NB4 (cell line): ENCODE measurements at regions not wholly inside any gene's neighbourhood (a gene's known extent, or its start where the extent isn't known, plus 50 kb on each side); places are given as distances from the start of the nearest gene placed in this dataset.
A peak's percentile ranks its signal among the peaks of the same experiment; 100 is the strongest.

Experiments used
- DNase-seq: peaks from one replicate; pipeline ENCODE4 v3.0.0; 2010; ENCODE audit warnings: low read depth
- H3K4me3 ChIP-seq: one replicate; pipeline ENCODE4 v1.5.1; 2011; ENCODE audit warnings: mild to moderate bottlenecking, low read depth, low read length, moderate library complexity
- CTCF ChIP-seq: IDR thresholded peaks from one replicate; pipeline ENCODE4 v1.5.1; 2012; ENCODE audit warnings: low read depth, low read length
- MAX ChIP-seq: IDR thresholded peaks from 2 replicates; pipeline ENCODE4 v1.6.1; 2011; ENCODE audit warnings: low read depth, low read length
- MYC ChIP-seq: IDR thresholded peaks from 2 replicates; pipeline ENCODE4 v1.6.1; 2011; ENCODE audit warnings: low read depth, low read length
- POLR2A ChIP-seq: IDR thresholded peaks from 2 replicates; pipeline ENCODE4 v1.6.1; 2011; ENCODE audit warnings: mild to moderate bottlenecking; ENCODE audit not compliant: insufficient read length; ENCODE audit errors: extremely low read depth

- TF ChIP-seq POLR2A, result no peak
- no peak for TF ChIP-seq MYC
- H3K4me3 ChIP-seq, result no peak overlapping the region
- DNase-seq, result peak; percentile 2
Measured at GRCh38 chr2:14348247-14348646, 284.3 kb upstream of the LRATD1 start.

- DNase-seq, result no peak
- no peak for TF ChIP-seq POLR2A
- TF ChIP-seq MAX, result no peak
- TF ChIP-seq CTCF, result no peak
- no peak for TF ChIP-seq MYC
- no peak overlapping the region for H3K4me3 ChIP-seq
Measured at GRCh38 chr2:14350856-14351255, 281.7 kb upstream of the LRATD1 start.

GRCh38 chr2:14352067-14352466 lies 280.4 kb upstream of the LRATD1 start:
- TF ChIP-seq MYC (no peak), POLR2A (no peak), MAX (no peak), CTCF (no peak)
- DNase-seq, result no peak
- H3K4me3 ChIP-seq, result no peak overlapping the region

GRCh38 chr2:14354231-14354630 lies 278.3 kb upstream of the LRATD1 start:
- no peak for DNase-seq
- no peak overlapping the region for H3K4me3 ChIP-seq
- TF ChIP-seq POLR2A (no peak), MAX (no peak), CTCF (no peak), MYC (no peak)

- H3K4me3 ChIP-seq, result no peak overlapping the region
- TF ChIP-seq MAX, result no peak
- TF ChIP-seq POLR2A, result no peak
- no peak for TF ChIP-seq MYC
- no peak for TF ChIP-seq CTCF
- no peak for DNase-seq
Measured at GRCh38 chr2:14355102-14355501, 277.4 kb upstream of the LRATD1 start.

GRCh38 chr2:14358339-14358738 lies 274.2 kb upstream of the LRATD1 start:
- no peak for DNase-seq
- H3K4me3 ChIP-seq, result no peak overlapping the region
- TF ChIP-seq MYC (no peak), POLR2A (no peak), CTCF (no peak), MAX (no peak)

GRCh38 chr2:14358774-14359173 lies 273.7 kb upstream of the LRATD1 start:
- no peak overlapping the region for H3K4me3 ChIP-seq
- TF ChIP-seq MAX, result no peak
- no peak for TF ChIP-seq CTCF
- no peak for TF ChIP-seq MYC
- TF ChIP-seq POLR2A, result no peak

More at GRCh38 chr2:14358774-14359173, 273.7 kb upstream of the LRATD1 start:
- DNase-seq, result no peak
